ENCODE measurements at regions not wholly inside any gene's neighbourhood (a gene's known extent, or its start where the extent isn't known, plus 50 kb on each side); places are given as distances from the start of the nearest gene placed in this dataset.

GRCh38 chr11:122395282-122395681 is 260.2 kb upstream of the UBASH3B start:
- H3K9me3 ChIP-seq (ENCODE audit: low read length) = no peaks in the 10 kb centered on the region
- no peaks in the 10 kb centered on the region for H3K9me2 ChIP-seq (replicated peaks; ENCODE audit: low read length)
- POLR2A ChIA-PET (ENCODE audit: unreplicated experiment) = no interaction called here
- intact Hi-C loops (cut with micrococcal nuclease) = no loop called here
- H4K20me1 ChIP-seq (ENCODE audit: low read length) = no peaks in the 10 kb centered on the region
- H3K4me1 ChIP-seq (ENCODE audit: insufficient read depth, low read length) = no peaks in the 10 kb centered on the region
- no peak overlapping the region for H3K4me2 ChIP-seq (ENCODE audit: low read length)
- DNase-seq (no peak), ATAC-seq (no peak)
- BruUV-seq (replicated peaks) = no TSS peak
- no peak overlapping the region for H3K27ac ChIP-seq (ENCODE audit: low read length)
- H3F3A ChIP-seq (ENCODE audit: low read length, unreplicated experiment) = no peaks in the 10 kb centered on the region
- H2AFZ ChIP-seq (ENCODE audit: low read length) = no peak overlapping the region
- no peak overlapping the region for H3K9ac ChIP-seq (ENCODE audit: low read length)
- no peaks in the 10 kb centered on the region for H3K36me3 ChIP-seq (ENCODE audit: low read depth, low read length)
- CTCF ChIA-PET = no interaction called here
- no peaks in the 10 kb centered on the region for H3K79me2 ChIP-seq (ENCODE audit: low read length)
- H3K4me3 ChIP-seq (ENCODE audit: low read length) = no peak overlapping the region
- peaks cover 53% of the 10 kb centered on the region for H3K27me3 ChIP-seq (ENCODE audit: low read length)
- TF ChIP-seq EZH2phosphoT487 (IDR thresholded peaks at IDR 0.05; ENCODE audit: borderline replicate concordance, low read length) (no peak), CTCF (conservative IDR thresholded peaks at IDR 0.05; ENCODE audit: low read depth, low read length) (no peak), EZH2 (IDR thresholded peaks at IDR 0.05; ENCODE audit: low read length, unreplicated experiment) (no peak)

GRCh38 chr11:122394313-122394712 is 261.2 kb upstream of the UBASH3B start:
- POLR2A ChIA-PET (ENCODE audit: unreplicated experiment) = no interaction called here

More at GRCh38 chr11:122394313-122394712, 261.2 kb upstream of the UBASH3B start:
- Histone ChIP-seq H2AFZ (ENCODE audit: low read length) (no peak overlapping the region), H3K27ac (ENCODE audit: low read length) (no peak overlapping the region), H3K4me2 (ENCODE audit: low read length) (no peak overlapping the region), H3K4me3 (ENCODE audit: low read length) (no peak overlapping the region), H3F3A (ENCODE audit: low read length, unreplicated experiment) (no peaks in the 10 kb centered on the region), H3K4me1 (ENCODE audit: insufficient read depth, low read length) (no peaks in the 10 kb centered on the region), H3K27me3 (ENCODE audit: low read length) (peaks cover 44% of the 10 kb centered on the region), H3K9me3 (ENCODE audit: low read length) (no peaks in the 10 kb centered on the region), H3K9ac (ENCODE audit: low read length) (no peak overlapping the region), H3K79me2 (ENCODE audit: low read length) (no peaks in the 10 kb centered on the region), H4K20me1 (ENCODE audit: low read length) (no peaks in the 10 kb centered on the region), H3K36me3 (ENCODE audit: low read depth, low read length) (no peaks in the 10 kb centered on the region), H3K9me2 (replicated peaks; ENCODE audit: low read length) (no peaks in the 10 kb centered on the region)
- DNase-seq = no peak
- CTCF ChIA-PET = no interaction called here
- intact Hi-C loops (cut with micrococcal nuclease) = no loop called here
- TF ChIP-seq CTCF (conservative IDR thresholded peaks at IDR 0.05; ENCODE audit: low read depth, low read length) = no peak
- TF ChIP-seq EZH2phosphoT487 (IDR thresholded peaks at IDR 0.05; ENCODE audit: borderline replicate concordance, low read length) = no peak
- no peak for TF ChIP-seq EZH2 (IDR thresholded peaks at IDR 0.05; ENCODE audit: low read length, unreplicated experiment)
- no peak for ATAC-seq
- no TSS peak for BruUV-seq (replicated peaks)

Data from PC-3 (cell line).